ENCODE measurements at regions not wholly inside any gene's neighbourhood (a gene's known extent, or its start where the extent isn't known, plus 50 kb on each side); places are given as distances from the start of the nearest gene placed in this dataset.

DNA sequence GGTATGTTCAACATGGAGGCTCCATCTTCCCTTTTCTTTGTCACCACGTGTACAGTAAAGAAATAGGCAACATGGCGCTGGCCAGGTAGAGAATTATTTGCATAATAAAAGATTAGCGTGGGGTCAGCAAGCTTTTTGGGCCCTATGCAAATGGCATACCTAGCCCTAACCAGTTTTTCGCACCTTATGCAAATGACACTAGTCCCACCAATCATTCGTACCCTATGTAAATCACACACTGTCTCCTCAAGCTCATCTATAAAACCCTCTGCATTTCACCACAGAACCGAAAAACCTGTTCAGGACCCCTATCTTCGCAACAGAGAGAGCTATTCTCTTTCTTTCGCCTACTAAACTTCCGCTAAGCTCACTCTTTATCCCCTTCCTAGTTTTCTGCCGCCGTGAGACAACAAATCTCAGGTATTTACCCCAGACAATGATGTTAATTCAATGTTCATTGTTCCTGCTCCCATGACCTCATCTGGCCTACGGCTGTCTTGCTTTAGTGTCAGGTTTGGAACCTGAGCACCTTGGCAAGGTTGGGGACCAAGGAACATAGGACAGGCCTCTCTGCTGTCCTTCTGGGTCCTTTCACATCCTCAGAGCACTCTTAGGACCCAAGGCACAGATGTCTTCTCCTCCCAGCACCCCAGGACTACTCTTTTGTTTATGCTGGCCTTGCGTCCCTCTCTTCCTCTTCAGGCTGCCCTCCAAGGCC lies 180.7 kb upstream of the RAI14 start:
- Mint-ChIP-seq H3K4me1 (peaks cover 10% of the 10 kb centered on the region), H3K4me3 (no peak overlapping the region), H3K27ac (no peak overlapping the region), H3K36me3 (ENCODE audit: low read depth) (no peaks in the 10 kb centered on the region), H3K27me3 (peaks cover 38% of the 10 kb centered on the region)
- DNase-seq (no peak), ATAC-seq (no peak)
- no peaks in the 10 kb centered on the region for H3K9me3 ChIP-seq (ENCODE audit: control insufficient read depth, low read length, poor library complexity, severe bottlenecking)

DNA sequence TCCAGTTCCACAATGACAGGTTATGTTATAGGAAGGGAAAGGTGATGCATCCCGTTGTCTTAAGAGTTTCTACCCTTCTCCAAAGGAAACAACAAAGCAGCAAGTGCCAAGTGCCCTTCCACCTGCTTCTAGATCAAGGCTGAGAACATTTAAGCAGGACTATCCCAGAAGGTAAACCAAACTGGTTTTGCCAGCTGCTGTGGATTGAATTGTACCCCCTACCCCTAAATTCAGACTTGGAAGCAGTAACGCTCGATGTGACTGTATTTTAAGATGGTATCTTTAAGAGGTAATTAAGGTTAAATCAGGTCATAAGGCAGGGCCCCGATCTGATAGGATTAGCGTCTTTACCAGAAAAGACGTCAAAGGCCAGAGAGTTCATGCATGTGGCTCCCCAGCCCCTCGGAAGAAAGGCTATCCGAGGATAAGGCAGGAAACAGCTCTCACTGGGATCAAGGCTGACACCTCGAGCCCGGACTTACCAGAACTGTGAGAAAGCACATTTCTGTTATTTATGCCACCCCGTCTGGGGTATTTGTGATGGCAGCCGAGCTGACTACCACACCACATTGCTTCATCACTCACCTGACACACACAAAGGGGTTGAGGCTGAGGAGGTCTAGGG lies 179.1 kb upstream of the RAI14 start:
- Mint-ChIP-seq H3K27ac (no peak overlapping the region), H3K4me3 (no peak overlapping the region), H3K4me1 (peaks cover 10% of the 10 kb centered on the region), H3K27me3 (peaks cover 52% of the 10 kb centered on the region), H3K36me3 (ENCODE audit: low read depth) (no peaks in the 10 kb centered on the region)
- ATAC-seq (no peak), DNase-seq (no peak)
- no peaks in the 10 kb centered on the region for H3K9me3 ChIP-seq (ENCODE audit: control insufficient read depth, low read length, poor library complexity, severe bottlenecking)

DNA sequence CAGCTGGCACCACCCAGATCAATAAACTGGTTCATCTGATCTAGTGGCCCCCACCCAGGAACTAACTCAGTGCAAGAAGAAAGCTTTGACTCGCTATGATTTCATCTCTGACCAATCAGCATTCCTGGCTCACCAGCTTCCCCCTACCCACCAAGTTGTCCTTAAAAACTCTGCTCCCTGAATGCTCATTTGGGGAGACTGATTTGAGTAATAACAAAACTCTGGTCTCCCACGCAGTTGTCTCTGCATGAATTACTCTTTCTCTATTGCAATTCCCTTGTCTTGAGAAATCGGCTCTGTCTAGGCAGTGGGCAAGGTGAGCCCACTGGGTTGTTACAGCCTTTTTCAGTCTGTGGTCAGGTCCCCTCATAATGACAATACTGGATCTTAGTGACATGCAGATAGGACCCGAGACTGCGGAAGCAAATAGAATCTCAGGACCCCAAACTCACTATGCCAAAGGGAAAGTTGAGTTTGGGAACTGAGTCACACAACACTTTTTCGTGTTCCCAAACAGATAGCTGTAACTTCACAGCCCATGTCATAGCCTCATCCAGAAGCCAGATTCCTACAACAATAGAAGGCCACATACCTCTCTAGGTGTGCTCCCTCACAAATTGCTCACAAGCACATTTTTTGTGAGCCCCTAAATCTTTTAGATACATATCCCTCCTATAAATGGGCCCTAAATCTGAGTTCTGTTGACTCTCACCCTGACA lies 175.2 kb upstream of the RAI14 start:
- Mint-ChIP-seq H3K4me1 (peaks cover 3% of the 10 kb centered on the region), H3K27ac (no peak overlapping the region), H3K27me3 (peaks cover 41% of the 10 kb centered on the region), H3K36me3 (ENCODE audit: low read depth) (no peaks in the 10 kb centered on the region), H3K4me3 (no peak overlapping the region)
- no peaks in the 10 kb centered on the region for H3K9me3 ChIP-seq (ENCODE audit: control insufficient read depth, low read length, poor library complexity, severe bottlenecking)
- no peak for ATAC-seq
- DNase-seq: no peak

DNA sequence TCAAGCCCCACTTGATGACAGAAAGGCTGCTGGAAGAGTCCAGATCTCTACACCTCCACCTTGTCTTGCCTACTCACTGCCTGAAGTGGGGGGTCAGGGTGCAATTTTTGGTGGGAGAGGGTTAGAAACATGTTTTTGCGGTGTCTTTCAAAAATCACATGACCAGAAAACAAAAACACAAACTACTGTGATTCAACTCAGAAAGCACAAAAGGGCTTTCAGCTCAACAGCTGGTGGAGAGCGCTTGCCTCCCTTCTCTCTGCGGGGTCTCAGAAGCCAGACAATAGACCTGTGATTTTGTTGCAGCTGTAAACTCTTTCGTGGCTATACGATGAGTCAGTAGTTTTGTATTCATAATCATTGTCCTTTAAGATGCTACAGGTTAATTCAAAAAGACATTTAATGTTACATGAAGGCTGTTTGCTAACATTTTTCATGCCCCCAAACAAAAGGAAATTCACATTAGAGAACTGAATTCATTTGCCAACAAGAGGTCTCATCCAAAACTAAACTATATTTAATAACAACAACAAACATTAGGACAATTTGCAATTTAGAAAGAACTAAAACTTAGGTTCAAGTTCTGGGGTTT lies 172.6 kb upstream of the RAI14 start:
- Mint-ChIP-seq H3K27ac (no peak overlapping the region), H3K36me3 (ENCODE audit: low read depth) (no peaks in the 10 kb centered on the region), H3K4me3 (no peak overlapping the region), H3K4me1 (peaks cover 3% of the 10 kb centered on the region), H3K27me3 (peaks cover 55% of the 10 kb centered on the region)
- no peaks in the 10 kb centered on the region for H3K9me3 ChIP-seq (ENCODE audit: control insufficient read depth, low read length, poor library complexity, severe bottlenecking)
- ATAC-seq: no peak
- no peak for DNase-seq

DNA sequence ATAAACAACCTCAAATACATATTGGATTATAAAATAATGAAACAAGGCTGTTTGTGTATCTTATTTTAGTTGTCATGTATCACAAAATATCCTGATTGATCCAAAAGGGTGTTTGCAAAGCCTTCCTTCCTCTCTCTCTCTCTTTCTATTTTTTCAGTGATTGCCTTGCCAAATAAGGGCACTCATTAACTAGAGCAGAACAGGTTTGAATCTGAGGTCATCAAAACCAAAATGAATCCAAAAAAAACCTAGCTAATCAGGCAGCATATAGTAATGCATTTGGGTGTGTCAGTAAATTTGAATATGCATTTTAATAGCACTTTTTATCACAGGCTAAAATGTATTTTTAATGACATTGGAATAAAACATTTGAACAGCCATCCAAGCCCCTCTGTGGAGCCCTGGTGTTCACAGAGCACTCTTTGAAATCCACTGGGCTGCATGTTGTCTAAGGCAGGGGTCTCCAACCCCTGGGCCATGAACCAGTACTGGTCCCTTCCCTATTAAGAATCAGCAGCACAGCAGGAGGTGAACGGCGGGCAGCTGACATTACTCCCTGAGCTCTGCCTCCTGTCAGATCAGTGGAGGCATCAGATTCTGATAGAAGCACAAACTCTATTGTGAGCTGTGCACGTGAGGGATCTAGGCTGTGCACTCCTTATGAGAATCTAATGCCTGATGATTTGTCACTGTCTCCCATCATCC lies 171.8 kb upstream of the RAI14 start:
- H3K4me1 Mint-ChIP-seq: peaks cover 3% of the 10 kb centered on the region
- H3K27me3 Mint-ChIP-seq: peaks cover 54% of the 10 kb centered on the region
- no peak overlapping the region for H3K27ac Mint-ChIP-seq
- H3K9me3 ChIP-seq (ENCODE audit: control insufficient read depth, low read length, poor library complexity, severe bottlenecking): no peaks in the 10 kb centered on the region
- no peak overlapping the region for H3K4me3 Mint-ChIP-seq
- no peaks in the 10 kb centered on the region for H3K36me3 Mint-ChIP-seq (ENCODE audit: low read depth)
- no peak for ATAC-seq
- no peak for DNase-seq

DNA sequence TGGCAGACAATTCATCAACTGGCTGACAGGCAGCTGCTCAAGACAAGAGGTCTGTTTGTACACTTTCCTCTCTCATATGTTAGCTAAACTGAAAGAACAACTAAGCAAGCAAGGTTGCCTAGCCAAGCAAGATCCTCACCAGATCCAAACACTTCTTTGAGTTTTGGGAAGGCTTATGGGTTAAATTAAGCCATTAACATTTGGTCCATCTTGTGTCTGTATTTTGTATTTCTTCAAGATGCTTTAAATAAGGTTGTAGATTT lies 170.4 kb upstream of the RAI14 start:
- DNase-seq (no peak), ATAC-seq (no peak)
- H3K27ac Mint-ChIP-seq: no peak overlapping the region
- no peaks in the 10 kb centered on the region for H3K36me3 Mint-ChIP-seq (ENCODE audit: low read depth)
- peaks cover 47% of the 10 kb centered on the region for H3K27me3 Mint-ChIP-seq
- no peaks in the 10 kb centered on the region for H3K9me3 ChIP-seq (ENCODE audit: control insufficient read depth, low read length, poor library complexity, severe bottlenecking)
- H3K4me3 Mint-ChIP-seq: no peak overlapping the region
- H3K4me1 Mint-ChIP-seq: peaks cover 3% of the 10 kb centered on the region

DNA sequence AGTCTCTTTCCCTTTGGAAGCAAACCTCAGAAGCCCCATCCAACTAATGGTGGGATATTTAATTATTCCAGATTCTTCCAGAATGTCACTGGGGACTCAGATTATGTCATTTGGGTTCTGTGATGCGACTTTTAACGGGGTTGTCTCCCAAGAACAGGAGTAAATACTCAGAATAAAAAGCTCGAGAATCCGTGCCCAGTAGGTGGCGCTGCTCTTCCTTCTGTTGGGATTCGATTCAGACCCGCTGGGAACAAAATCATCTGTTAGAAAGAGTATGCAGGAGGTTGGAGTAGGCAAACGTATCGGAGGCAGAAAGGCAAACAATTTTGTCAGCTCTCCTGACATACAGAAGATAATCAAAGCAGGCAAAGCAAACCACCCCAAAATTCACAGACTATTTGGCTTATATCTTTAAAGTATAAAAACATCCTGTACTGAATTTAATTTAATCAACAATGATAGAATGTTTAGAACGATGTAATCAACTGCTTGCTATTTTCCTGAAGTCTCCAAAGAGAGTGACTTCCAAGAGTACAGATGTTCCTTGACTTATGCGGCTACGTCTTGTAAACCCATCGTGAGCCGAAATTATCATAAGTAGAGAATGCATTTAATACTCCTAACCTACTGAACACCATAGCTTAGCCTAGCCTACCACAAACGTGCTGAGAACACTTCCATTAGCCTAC lies 169.8 kb upstream of the RAI14 start:
- no peaks in the 10 kb centered on the region for H3K9me3 ChIP-seq (ENCODE audit: control insufficient read depth, low read length, poor library complexity, severe bottlenecking)
- peak; percentile 23 to 53 (median 26) for DNase-seq
- ATAC-seq: peak; percentile 49
- Mint-ChIP-seq H3K36me3 (ENCODE audit: low read depth) (no peaks in the 10 kb centered on the region), H3K27me3 (peaks cover 46% of the 10 kb centered on the region), H3K4me3 (no peak overlapping the region), H3K27ac (no peak overlapping the region), H3K4me1 (peaks cover 3% of the 10 kb centered on the region)

DNA sequence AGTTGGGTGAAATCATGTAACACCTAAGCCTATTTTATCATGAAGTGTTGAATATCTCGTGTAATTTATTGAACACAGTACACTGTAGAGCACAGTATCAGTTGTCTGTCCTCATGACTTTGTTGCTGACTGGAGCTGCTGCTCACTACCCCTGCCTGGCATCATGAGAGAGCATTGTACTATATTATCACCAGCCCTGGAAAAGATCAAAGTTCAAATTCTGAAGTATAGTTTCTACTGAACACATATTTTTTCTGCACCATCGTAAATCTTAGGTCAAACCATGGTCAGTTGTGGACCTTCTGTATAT lies 169.3 kb upstream of the RAI14 start:
- H3K27ac Mint-ChIP-seq: no peak overlapping the region
- H3K27me3 Mint-ChIP-seq: peaks cover 46% of the 10 kb centered on the region

DNA sequence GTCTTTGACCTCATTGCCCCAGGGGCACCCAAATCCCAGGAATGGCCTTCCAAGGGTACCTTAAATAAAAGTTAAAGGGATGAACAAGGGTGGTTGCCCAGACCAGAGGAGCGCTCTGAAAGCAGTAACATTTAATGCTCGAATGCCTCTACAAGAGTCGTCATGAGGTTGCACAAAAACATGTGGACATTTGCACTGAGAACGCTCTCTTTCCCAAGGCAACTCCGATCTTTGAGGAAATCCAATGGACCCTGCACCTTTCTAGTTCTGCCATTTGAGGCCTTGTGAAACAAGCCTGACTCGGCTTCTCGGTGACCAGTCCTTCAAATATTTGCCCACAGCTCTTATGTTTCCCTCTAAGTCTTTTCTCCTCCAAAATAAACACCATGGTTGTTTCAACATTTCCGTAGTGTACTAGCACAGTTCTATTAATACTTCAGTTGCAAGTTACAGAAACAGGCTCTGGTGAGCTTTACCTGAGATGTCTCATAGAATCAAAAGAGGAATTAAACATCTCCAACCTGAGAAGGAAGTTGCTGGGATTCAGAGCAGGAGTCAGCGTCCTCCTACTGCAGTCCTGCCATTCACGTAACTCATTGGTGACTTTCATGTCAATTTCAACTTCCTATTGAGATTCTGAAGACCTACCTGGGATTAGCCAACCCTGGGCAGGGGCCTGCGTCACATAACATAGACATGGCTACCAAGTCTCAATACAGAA lies 168.8 kb upstream of the RAI14 start:
- DNase-seq: no peak
- H3K4me1 Mint-ChIP-seq: peaks cover 3% of the 10 kb centered on the region
- ATAC-seq: no peak
- no peak overlapping the region for H3K4me3 Mint-ChIP-seq
- H3K36me3 Mint-ChIP-seq (ENCODE audit: low read depth): no peaks in the 10 kb centered on the region
- H3K27me3 Mint-ChIP-seq: peaks cover 43% of the 10 kb centered on the region
- H3K27ac Mint-ChIP-seq: no peak overlapping the region
- no peaks in the 10 kb centered on the region for H3K9me3 ChIP-seq (ENCODE audit: control insufficient read depth, low read length, poor library complexity, severe bottlenecking)

More for the DNA sequence above, 169.3 kb upstream of the RAI14 start:
- ATAC-seq (no peak), DNase-seq (no peak)
- no peaks in the 10 kb centered on the region for H3K9me3 ChIP-seq (ENCODE audit: control insufficient read depth, low read length, poor library complexity, severe bottlenecking)
- Mint-ChIP-seq H3K4me3 (no peak overlapping the region), H3K4me1 (peaks cover 3% of the 10 kb centered on the region), H3K36me3 (ENCODE audit: low read depth) (no peaks in the 10 kb centered on the region)

DNA sequence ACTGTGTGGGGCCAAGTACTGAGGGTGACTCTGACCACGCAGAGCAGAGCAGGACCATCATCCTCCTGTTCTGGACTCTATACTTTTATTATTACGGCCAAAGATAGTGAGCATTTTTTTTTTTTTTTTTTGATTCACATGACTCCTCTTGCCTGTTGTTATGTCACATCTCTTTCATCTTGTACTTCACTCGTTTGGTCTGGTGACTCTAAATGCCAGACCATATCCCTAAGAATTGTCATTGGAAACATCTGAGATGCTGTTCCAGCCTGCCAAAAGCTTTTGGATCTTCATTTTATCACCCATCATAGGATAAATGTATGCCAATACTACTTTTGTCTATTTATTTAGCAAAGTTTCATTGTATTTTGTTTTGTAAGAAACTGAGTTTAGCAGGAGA lies 168.2 kb upstream of the RAI14 start:
- DNase-seq: no peak
- no peaks in the 10 kb centered on the region for H3K9me3 ChIP-seq (ENCODE audit: control insufficient read depth, low read length, poor library complexity, severe bottlenecking)
- Mint-ChIP-seq H3K4me3 (no peak overlapping the region), H3K36me3 (ENCODE audit: low read depth) (no peaks in the 10 kb centered on the region), H3K27me3 (peaks cover 43% of the 10 kb centered on the region), H3K27ac (no peak overlapping the region), H3K4me1 (peaks cover 3% of the 10 kb centered on the region)
- ATAC-seq: no peak

DNA sequence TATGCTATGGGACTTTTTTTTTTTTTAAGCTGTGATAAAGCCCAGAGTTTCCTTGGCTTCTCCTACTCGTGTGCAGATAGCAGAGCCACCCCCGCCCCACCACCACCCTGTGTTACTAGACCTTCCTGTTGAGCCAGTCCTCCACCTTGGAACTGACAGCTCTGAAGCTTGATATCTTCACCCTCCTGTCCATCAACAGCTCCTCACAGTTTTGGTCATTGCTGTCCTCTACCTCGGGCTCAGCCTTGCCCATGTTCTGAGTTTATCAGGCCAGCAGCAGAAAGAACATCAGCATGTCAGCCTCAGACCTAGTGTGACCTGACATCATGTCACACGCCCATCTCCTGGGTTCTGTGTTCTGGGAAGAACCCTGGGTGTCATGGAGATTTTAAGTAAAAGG lies 167.1 kb upstream of the RAI14 start:
- Mint-ChIP-seq H3K4me3 (no peak overlapping the region), H3K27ac (no peak overlapping the region), H3K36me3 (ENCODE audit: low read depth) (peaks cover under 1% of the 10 kb centered on the region), H3K27me3 (peaks cover 43% of the 10 kb centered on the region), H3K4me1 (peaks cover 3% of the 10 kb centered on the region)
- no peaks in the 10 kb centered on the region for H3K9me3 ChIP-seq (ENCODE audit: control insufficient read depth, low read length, poor library complexity, severe bottlenecking)
- no peak for ATAC-seq
- no peak for DNase-seq

DNA sequence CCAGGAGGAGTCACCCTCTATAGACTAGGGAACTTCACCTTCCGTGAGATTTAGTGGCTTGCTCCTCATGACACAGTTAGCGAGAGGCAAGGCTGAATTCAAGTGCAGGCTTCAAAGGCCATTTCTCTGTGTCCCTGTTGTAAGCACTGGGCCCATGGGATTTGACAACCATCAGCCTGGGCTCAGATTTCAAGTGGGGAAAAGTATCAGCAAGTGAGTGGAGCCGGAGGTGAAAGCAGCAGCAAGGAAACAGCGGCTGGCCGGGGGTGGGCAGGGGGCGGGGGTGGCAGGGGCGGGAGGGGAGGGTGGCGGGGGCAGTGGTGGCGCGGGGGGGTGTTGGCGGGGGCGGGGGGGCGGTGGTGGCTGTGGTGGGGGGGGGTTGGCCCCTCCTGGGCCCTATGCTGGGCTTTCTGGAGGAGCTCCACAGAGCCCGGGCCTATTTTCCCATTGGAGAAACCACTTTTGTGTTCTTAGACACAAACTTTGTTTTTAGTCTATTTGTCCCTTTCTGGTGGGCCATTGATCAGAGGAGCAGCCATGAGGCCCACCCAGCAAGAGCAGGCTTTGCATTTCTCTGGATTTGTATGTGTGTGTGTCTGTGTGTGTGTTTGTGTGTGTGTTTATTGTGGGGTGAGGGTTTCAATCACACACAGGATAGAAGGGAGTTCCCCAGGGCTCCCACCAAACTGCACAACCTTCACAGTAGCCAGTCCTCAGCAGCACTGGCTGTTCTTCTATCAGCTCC lies 165.4 kb upstream of the RAI14 start:
- H3K4me1 Mint-ChIP-seq: peaks cover 3% of the 10 kb centered on the region
- no peak for DNase-seq
- peaks cover 2% of the 10 kb centered on the region for H3K36me3 Mint-ChIP-seq (ENCODE audit: low read depth)
- H3K27ac Mint-ChIP-seq: no peak overlapping the region
- H3K27me3 Mint-ChIP-seq: peaks cover 51% of the 10 kb centered on the region
- ATAC-seq: no peak
- H3K4me3 Mint-ChIP-seq: no peak overlapping the region
- no peaks in the 10 kb centered on the region for H3K9me3 ChIP-seq (ENCODE audit: control insufficient read depth, low read length, poor library complexity, severe bottlenecking)

Measured in T-helper 17 cell (primary cell).